Stimulated activated CD4-positive, alpha-beta T cell treated with anti-CD3 and anti-CD28 coated beads, Interleukin-2, amount 100 ng/mL, for 48 hours (primary cell): ENCODE measurements at regions not wholly inside any gene's neighbourhood (a gene's known extent, or its start where the extent isn't known, plus 50 kb on each side); places are given as distances from the start of the nearest gene placed in this dataset.

ENCODE experiments used
- DNase-seq, 2 donors: peaks; one replicate each; pipeline ENCODE4 v3.0.0-alpha.2; 2020

GRCh38 chr2:21650569-21650968 is 526.8 kb downstream of the TDRD15 start:
- no peak for DNase-seq

- no peak for DNase-seq
These were observed 531.4 kb downstream of the TDRD15 start for GRCh38 chr2:21655136-21655535.

GRCh38 chr2:21656330-21657075 is 532.7 kb downstream of the TDRD15 start:
- DNase-seq: no peak

GRCh38 chr2:21657445-21657844 is 533.7 kb downstream of the TDRD15 start:
- no peak for DNase-seq

- no peak for DNase-seq
These were observed 534.5 kb downstream of the TDRD15 start for GRCh38 chr2:21658269-21658668.

- DNase-seq: no peak
These were observed 535.2 kb downstream of the TDRD15 start for GRCh38 chr2:21658907-21659477.

- DNase-seq: no peak
These were observed 540.3 kb downstream of the TDRD15 start for GRCh38 chr2:21664083-21664482.

GRCh38 chr2:21667638-21668037 is 543.9 kb downstream of the TDRD15 start:
- DNase-seq: no peak

GRCh38 chr2:21668078-21668710 is 544.4 kb downstream of the TDRD15 start:
- no peak for DNase-seq

GRCh38 chr2:21676041-21676440 is 552.3 kb downstream of the TDRD15 start:
- no peak for DNase-seq

GRCh38 chr2:21676676-21677075 is 552.9 kb downstream of the TDRD15 start:
- DNase-seq: no peak

GRCh38 chr2:21683838-21684237 is 560.1 kb downstream of the TDRD15 start:
- no peak for DNase-seq

- DNase-seq: no peak
These were observed 563.8 kb downstream of the TDRD15 start for GRCh38 chr2:21687589-21687988.

GRCh38 chr2:21690005-21690404 is 566.2 kb downstream of the TDRD15 start:
- no peak for DNase-seq

- no peak for DNase-seq
These were observed 569.3 kb downstream of the TDRD15 start for GRCh38 chr2:21693081-21693480.

GRCh38 chr2:21694079-21694878 is 570.5 kb downstream of the TDRD15 start:
- no peak for DNase-seq

- DNase-seq: no peak
These were observed 573.1 kb downstream of the TDRD15 start for GRCh38 chr2:21696900-21697299.

GRCh38 chr2:21700644-21701043 is 576.9 kb downstream of the TDRD15 start:
- DNase-seq: no peak

- DNase-seq: no peak
These were observed 586.3 kb downstream of the TDRD15 start for GRCh38 chr2:21710031-21710430.

GRCh38 chr2:21710496-21710895 is 586.7 kb downstream of the TDRD15 start:
- no peak for DNase-seq

GRCh38 chr2:21715887-21716286 is 592.1 kb downstream of the TDRD15 start:
- DNase-seq: no peak

GRCh38 chr2:21727101-21727500 is 603.3 kb downstream of the TDRD15 start:
- DNase-seq: no peak

GRCh38 chr2:21728133-21728532 is 604.4 kb downstream of the TDRD15 start:
- DNase-seq: no peak

GRCh38 chr2:21730141-21730540 is 606.4 kb downstream of the TDRD15 start:
- DNase-seq: no peak
